ENCODE measurements at regions not wholly inside any gene's neighbourhood (a gene's known extent, or its start where the extent isn't known, plus 50 kb on each side); places are given as distances from the start of the nearest gene placed in this dataset.

DNA sequence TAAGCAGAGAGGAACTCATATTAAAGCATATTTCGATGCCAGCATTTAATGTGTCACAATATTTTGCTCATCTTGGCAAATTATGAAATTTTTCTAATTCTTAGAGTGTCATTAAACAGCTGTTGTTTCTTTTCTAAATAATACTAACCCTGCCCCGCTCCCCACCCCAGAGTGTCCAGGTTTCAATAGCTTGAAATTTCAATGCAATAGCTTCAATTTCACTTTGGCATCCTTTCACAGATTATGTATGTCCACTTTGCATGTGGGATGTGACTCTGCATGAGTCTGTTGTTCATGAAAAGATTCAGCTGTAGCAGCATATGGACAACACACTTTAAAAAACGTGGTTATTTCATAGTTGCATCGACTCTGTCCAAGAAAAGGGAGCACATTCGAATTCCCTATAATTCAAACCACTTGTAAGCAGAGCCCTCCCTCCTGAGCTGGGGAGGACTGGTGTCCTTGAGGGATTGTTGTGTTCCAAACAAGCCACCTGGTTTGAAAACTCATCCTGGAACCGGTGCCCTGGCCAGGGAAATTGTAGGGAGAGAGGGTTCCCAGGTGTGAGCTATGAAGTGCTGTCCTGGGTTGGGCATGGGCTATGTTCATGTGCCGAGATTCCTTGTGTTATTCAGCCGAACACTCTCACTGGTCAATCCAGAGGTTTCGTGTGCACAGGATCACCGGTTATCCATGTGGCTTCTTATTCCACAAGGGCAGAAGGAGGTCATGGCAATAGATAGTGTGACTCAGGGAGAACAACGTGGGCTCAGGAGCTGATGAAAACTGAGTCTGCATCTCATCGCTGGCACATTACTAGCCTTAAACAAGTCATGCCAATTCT lies 64.6 kb upstream of the CREB5 start (continued):
- TF ChIP-seq BHLHE40 (IDR thresholded peaks at IDR 0.05; ENCODE audit: low read depth, low read length), result no peak
- no peak for TF ChIP-seq MXI1 (IDR thresholded peaks at IDR 0.05; ENCODE audit: borderline replicate concordance, low read depth, low read length)

GRCh38 chr7:28348636-28349035 lies 63.7 kb upstream of the CREB5 start:
- DNase-seq, result no peak
- no peak overlapping the region for H3K4me2 ChIP-seq (ENCODE audit: low read depth, low read length)
- in situ Hi-C loops (cut with MboI; ENCODE audit: low sequenced_read_pairs) (no loop called here), intact Hi-C loops (cut with micrococcal nuclease) (no loop called here), dilution Hi-C loops (cut with HindIII; ENCODE audit: low sequenced_read_pairs, unreplicated experiment) (no loop called here)
- H2BK15ac ChIP-seq (ENCODE audit: low read depth, low read length), result no peak overlapping the region
- H3K79me1 ChIP-seq (ENCODE audit: low read depth in 1 of 2, low read length in 2 of 2), result no peaks in the 10 kb centered on the region
- no peak overlapping the region for H2BK20ac ChIP-seq (ENCODE audit: low read depth, low read length)
- no peaks in the 10 kb centered on the region for H3K36me3 ChIP-seq (ENCODE audit: control insufficient read depth, insufficient read depth, low read length)
- H3K27me3 ChIP-seq (ENCODE audit: control insufficient read depth, insufficient read depth, low read length), result no peaks in the 10 kb centered on the region; the same call in 1 of the 2 replicates
- no peaks in the 10 kb centered on the region for H3K9me3 ChIP-seq (ENCODE audit: control insufficient read depth, insufficient read depth, low read length)
- no TSS peak for BruUV-seq (replicated peaks)
- H3K4ac ChIP-seq (ENCODE audit: low read depth, low read length), result no peak overlapping the region
- ATAC-seq (ENCODE audit: low read depth), result no peak
- POLR2A ChIA-PET (ENCODE audit: unreplicated experiment), result no interaction called here
- no peaks in the 10 kb centered on the region for H4K20me1 ChIP-seq (ENCODE audit: insufficient read depth, low read length)
- no peak overlapping the region for H3K4me3 ChIP-seq (ENCODE audit: insufficient read depth, low read depth, low read length)
- no peak overlapping the region for H2AK9ac ChIP-seq (replicated peaks; ENCODE audit: low read depth, low read length, poor library complexity)
- no peak overlapping the region for H2AFZ ChIP-seq (replicated peaks; ENCODE audit: low read length, poor library complexity)
- H3K27ac ChIP-seq (ENCODE audit: insufficient read depth, low read length), result no peak overlapping the region
- H4K5ac ChIP-seq (ENCODE audit: low read depth, low read length), result no peak overlapping the region; the same call in 1 of the 2 replicates
- H3K23ac ChIP-seq (ENCODE audit: low read depth, low read length), result no peak overlapping the region
- TF ChIP-seq RFX5 (IDR thresholded peaks at IDR 0.05; ENCODE audit: low read depth, low read length), result no peak
- TF ChIP-seq, protein P1, sequence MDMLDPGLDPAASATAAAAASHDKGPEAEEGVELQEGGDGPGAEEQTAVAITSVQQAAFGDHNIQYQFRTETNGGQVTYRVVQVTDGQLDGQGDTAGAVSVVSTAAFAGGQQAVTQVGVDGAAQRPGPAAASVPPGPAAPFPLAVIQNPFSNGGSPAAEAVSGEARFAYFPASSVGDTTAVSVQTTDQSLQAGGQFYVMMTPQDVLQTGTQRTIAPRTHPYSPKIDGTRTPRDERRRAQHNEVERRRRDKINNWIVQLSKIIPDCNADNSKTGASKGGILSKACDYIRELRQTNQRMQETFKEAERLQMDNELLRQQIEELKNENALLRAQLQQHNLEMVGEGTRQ (IDR thresholded peaks at IDR 0.05; ENCODE audit: low read depth, low read length), result no peak
- TF ChIP-seq NFE2L2 (IDR thresholded peaks at IDR 0.05; ENCODE audit: low read depth, low read length), result no peak
- peaks cover 13% of the 10 kb centered on the region for H3K4me1 ChIP-seq (ENCODE audit: control insufficient read depth, insufficient read depth, low read length)
- 0 out of 2 replicates have a peak overlapping the region, but pooled peaks have one; percentile 12 for H2AK5ac ChIP-seq (ENCODE audit: low read depth, low read length)
- H3K18ac ChIP-seq (ENCODE audit: low read depth, low read length), result peak overlapping the region; percentile 43; the same call in 1 of the 2 replicates
- H4K8ac ChIP-seq (ENCODE audit: low read depth in 2 of 2, low read length in 2 of 2), result no peak overlapping the region; a peak in 1 of 4 replicates
- CTCF ChIA-PET, result interaction anchor here (1.5 kb wide), 1 partner anchor 14 kb away, joined by 4 read pairs; no protein-coding TSS in a partner anchor
- H2BK5ac ChIP-seq (ENCODE audit: low read depth, low read length, poor library complexity, severe bottlenecking), result no peak overlapping the region
- H4K91ac ChIP-seq (ENCODE audit: insufficient read depth, low read depth, low read length), result no peak overlapping the region
- no peaks in the 10 kb centered on the region for H3K9me1 ChIP-seq (ENCODE audit: insufficient read depth, low read length)
- H2BK120ac ChIP-seq (ENCODE audit: low read depth, low read length), result no peak overlapping the region
- no peak overlapping the region for H3K9ac ChIP-seq (ENCODE audit: low read depth, low read length)
- no CpG with 5 or more reads among the region's 5 CpGs for WGBS, 2 experiments (ENCODE audit: extremely low coverage in 2 of 2, insufficient read length in 1 of 2)
- H3K56ac ChIP-seq (ENCODE audit: extremely low read depth, insufficient read depth, low read length), result no peak overlapping the region
- no peak overlapping the region for H3K14ac ChIP-seq (replicated peaks; ENCODE audit: low read depth, low read length)

Measured in IMR-90 (cell line).